ENCODE measurements at regions not wholly inside any gene's neighbourhood (a gene's known extent, or its start where the extent isn't known, plus 50 kb on each side); places are given as distances from the start of the nearest gene placed in this dataset.

GRCh38 chr14:42192738-42193653, 586.3 kb downstream of the LRFN5 start:
- Histone ChIP-seq H3K36me3 (no peaks in the 10 kb centered on the region), H3K27ac (no peak overlapping the region), H3K4me3 (replicated peaks in 1 of 3) (no peak overlapping the region), H3K4me1 (no peaks in the 10 kb centered on the region), H3K27me3 (no peaks in the 10 kb centered on the region), H3K9me3 (no peaks in the 10 kb centered on the region)
- intact Hi-C loops (cut with DNase I): no loop called here
- 42 to 57% methylated on average over 4 of the region's 4 CpGs for WGBS, 2 donors
- TF ChIP-seq POLR2A (IDR thresholded peaks at IDR 0.05): no peak
- no peak for TF ChIP-seq CTCF (IDR thresholded peaks at IDR 0.05)
- DNase-seq: no peak

- TF ChIP-seq POLR2A (IDR thresholded peaks at IDR 0.05): no peak
- TF ChIP-seq CTCF (IDR thresholded peaks at IDR 0.05): no peak
- no peaks in the 10 kb centered on the region for H3K27me3 ChIP-seq
- H3K9me3 ChIP-seq: no peaks in the 10 kb centered on the region
- H3K4me3 ChIP-seq (replicated peaks in 1 of 3): no peak overlapping the region
- no peak overlapping the region for H3K27ac ChIP-seq
- intact Hi-C loops (cut with DNase I): no loop called here
- H3K36me3 ChIP-seq: no peaks in the 10 kb centered on the region
- H3K4me1 ChIP-seq: no peaks in the 10 kb centered on the region
- WGBS, 2 donors: 94 to 96% methylated on average over 1 of the region's 1 CpG
- no peak for DNase-seq
Observed at GRCh38 chr14:42190744-42191143, 584.1 kb downstream of the LRFN5 start.

- intact Hi-C loops (cut with DNase I): no loop called here
- Histone ChIP-seq H3K9me3 (no peaks in the 10 kb centered on the region), H3K36me3 (no peaks in the 10 kb centered on the region), H3K27me3 (no peaks in the 10 kb centered on the region), H3K27ac (no peak overlapping the region), H3K4me3 (replicated peaks in 1 of 3) (no peak overlapping the region), H3K4me1 (no peaks in the 10 kb centered on the region)
- TF ChIP-seq POLR2A (IDR thresholded peaks at IDR 0.05) (no peak), CTCF (IDR thresholded peaks at IDR 0.05) (no peak)
- DNase-seq: no peak
Observed at GRCh38 chr14:42187846-42188245, 581.2 kb downstream of the LRFN5 start.

GRCh38 chr14:42185718-42186117, 579.0 kb downstream of the LRFN5 start:
- 71 to 81% methylated on average over 2 of the region's 2 CpGs for WGBS, 2 donors
- H3K4me1 ChIP-seq: no peaks in the 10 kb centered on the region
- intact Hi-C loops (cut with DNase I): no loop called here
- no peak for DNase-seq
- H3K27me3 ChIP-seq: no peaks in the 10 kb centered on the region
- TF ChIP-seq POLR2A (IDR thresholded peaks at IDR 0.05) (no peak), CTCF (IDR thresholded peaks at IDR 0.05) (no peak)
- H3K27ac ChIP-seq: no peak overlapping the region
- no peak overlapping the region for H3K4me3 ChIP-seq (replicated peaks in 1 of 3)
- no peaks in the 10 kb centered on the region for H3K9me3 ChIP-seq
- no peaks in the 10 kb centered on the region for H3K36me3 ChIP-seq

GRCh38 chr14:42174357-42174756, 567.7 kb downstream of the LRFN5 start:
- 48 to 53% methylated on average over 3 of the region's 3 CpGs for WGBS, 2 donors

More at GRCh38 chr14:42174357-42174756, 567.7 kb downstream of the LRFN5 start:
- Histone ChIP-seq H3K27ac (no peak overlapping the region), H3K4me3 (replicated peaks in 1 of 3) (no peak overlapping the region), H3K4me1 (no peaks in the 10 kb centered on the region), H3K27me3 (no peaks in the 10 kb centered on the region), H3K36me3 (no peaks in the 10 kb centered on the region), H3K9me3 (no peaks in the 10 kb centered on the region)
- TF ChIP-seq CTCF (IDR thresholded peaks at IDR 0.05): no peak
- TF ChIP-seq POLR2A (IDR thresholded peaks at IDR 0.05): no peak
- intact Hi-C loops (cut with DNase I): no loop called here
- DNase-seq: no peak

All from thyroid gland (tissue), 4 donors.